ENCODE measurements at regions not wholly inside any gene's neighbourhood (a gene's known extent, or its start where the extent isn't known, plus 50 kb on each side); places are given as distances from the start of the nearest gene placed in this dataset.

DNA sequence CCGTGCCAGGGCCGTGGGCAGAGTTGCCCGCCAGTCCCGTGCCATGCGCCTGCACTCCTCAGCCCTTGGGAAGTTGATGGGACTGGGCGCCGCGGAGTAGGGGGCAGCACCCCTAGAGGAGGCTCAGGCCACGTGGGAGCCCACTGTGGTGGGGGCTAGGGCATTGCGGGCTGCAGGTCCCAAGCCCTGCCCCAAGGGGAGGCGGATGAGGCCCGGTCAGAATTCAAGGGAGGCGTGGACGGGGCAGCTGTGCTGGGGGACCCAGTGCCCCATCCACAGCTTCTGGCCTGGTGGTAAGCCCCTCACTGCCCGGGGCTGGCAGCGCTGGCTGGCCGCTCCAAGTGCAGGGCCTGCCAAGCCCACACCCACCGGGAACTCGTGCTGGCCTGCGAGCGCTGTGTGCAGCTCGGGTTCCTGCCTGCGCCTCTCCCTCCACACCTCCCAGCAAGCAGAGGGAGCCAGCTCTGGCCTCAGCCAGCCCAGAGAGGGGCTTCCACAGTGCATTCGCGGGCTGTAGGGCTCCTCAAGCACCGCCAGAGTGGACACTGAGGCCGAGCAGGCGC, 317.8 kb downstream of the HAO1 start:
- DNase-seq (ENCODE audit: low read depth in 1 of 2, low spot score in 1 of 2) = no peak
- Histone ChIP-seq H3K4me1 (ENCODE audit: low read depth) (no peaks in the 10 kb centered on the region), H3K4me3 (no peak overlapping the region), H3K27ac (no peak overlapping the region), H3K36me3 (no peaks in the 10 kb centered on the region), H3K27me3 (no peaks in the 10 kb centered on the region), H3K9me3 (ENCODE audit: low read depth) (no peaks in the 10 kb centered on the region)
- TF ChIP-seq, protein P1, sequence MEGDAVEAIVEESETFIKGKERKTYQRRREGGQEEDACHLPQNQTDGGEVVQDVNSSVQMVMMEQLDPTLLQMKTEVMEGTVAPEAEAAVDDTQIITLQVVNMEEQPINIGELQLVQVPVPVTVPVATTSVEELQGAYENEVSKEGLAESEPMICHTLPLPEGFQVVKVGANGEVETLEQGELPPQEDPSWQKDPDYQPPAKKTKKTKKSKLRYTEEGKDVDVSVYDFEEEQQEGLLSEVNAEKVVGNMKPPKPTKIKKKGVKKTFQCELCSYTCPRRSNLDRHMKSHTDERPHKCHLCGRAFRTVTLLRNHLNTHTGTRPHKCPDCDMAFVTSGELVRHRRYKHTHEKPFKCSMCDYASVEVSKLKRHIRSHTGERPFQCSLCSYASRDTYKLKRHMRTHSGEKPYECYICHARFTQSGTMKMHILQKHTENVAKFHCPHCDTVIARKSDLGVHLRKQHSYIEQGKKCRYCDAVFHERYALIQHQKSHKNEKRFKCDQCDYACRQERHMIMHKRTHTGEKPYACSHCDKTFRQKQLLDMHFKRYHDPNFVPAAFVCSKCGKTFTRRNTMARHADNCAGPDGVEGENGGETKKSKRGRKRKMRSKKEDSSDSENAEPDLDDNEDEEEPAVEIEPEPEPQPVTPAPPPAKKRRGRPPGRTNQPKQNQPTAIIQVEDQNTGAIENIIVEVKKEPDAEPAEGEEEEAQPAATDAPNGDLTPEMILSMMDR (IDR thresholded peaks at IDR 0.05; ENCODE audit: low read depth, low read length) = no peak

DNA sequence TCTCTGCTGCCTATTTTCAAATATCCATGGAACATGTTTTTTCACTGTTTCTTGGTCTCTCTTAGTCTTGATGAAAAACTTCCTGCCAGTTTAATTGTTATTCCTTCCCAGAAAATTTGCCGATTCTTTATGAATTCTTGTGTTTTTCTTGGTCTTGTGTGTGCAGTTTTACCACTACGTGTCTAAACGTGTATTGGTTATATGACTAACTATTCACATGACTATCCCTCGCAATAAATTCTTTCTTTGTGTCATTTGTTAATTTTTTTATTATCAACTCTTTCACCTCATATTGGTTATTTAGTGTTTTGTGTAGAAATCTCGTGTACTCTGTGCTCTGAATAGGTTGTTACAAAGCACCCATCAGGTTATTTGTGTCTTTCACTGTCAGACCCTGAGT, 315.4 kb downstream of the HAO1 start:
- Histone ChIP-seq H3K4me3 (no peak overlapping the region), H3K4me1 (ENCODE audit: low read depth) (no peaks in the 10 kb centered on the region), H3K27ac (no peak overlapping the region), H3K36me3 (no peaks in the 10 kb centered on the region), H3K9me3 (ENCODE audit: low read depth) (no peaks in the 10 kb centered on the region), H3K27me3 (no peaks in the 10 kb centered on the region)
- DNase-seq (ENCODE audit: low read depth in 1 of 2, low spot score in 1 of 2) = no peak
- TF ChIP-seq, protein P1 (IDR thresholded peaks at IDR 0.05; ENCODE audit: low read depth, low read length) = no peak

DNA sequence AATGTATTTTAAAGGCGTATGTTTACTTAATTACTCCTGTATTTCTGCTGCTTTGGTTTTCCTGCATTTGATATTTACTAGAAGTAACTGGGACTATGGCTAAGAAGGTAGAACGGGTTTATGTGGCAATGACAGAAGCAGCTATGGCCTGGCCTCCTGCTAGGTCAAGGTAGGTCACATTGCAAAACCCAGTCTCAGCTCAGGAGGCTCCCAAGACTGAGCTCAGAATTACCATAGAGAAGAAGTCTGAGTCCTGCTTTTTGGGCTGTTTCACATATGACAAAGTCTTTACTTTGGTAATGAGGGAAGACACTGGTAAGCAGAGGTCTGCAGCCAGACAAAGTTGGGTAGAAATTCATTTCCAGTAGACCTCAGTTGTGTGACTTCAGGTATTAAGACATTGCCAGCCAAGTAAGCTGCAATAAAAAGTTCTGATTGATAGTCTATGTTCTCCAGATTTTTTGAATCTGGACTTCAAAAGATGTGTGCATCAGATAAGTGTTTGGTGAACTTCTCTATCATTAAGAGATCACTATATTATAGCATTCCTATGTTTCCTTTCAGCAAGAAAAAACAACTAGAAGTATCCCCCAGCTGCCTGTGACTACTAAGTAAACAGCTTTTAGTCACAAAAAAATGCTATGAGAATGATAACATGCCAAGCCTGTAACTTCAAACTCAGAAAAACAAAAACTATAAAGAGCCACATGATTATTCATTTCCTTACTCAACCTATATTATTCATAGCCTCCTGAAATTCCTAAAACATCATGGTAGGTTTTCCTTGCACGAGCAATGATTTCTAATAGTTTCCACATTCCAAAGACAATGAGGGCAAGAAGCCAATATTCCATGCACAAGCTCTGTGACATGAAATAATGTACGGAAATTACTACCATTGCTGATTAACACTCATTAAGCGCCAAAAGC, 312.3 kb downstream of the HAO1 start:
- H3K27ac ChIP-seq = no peak overlapping the region
- no peak overlapping the region for H3K4me3 ChIP-seq

DNA sequence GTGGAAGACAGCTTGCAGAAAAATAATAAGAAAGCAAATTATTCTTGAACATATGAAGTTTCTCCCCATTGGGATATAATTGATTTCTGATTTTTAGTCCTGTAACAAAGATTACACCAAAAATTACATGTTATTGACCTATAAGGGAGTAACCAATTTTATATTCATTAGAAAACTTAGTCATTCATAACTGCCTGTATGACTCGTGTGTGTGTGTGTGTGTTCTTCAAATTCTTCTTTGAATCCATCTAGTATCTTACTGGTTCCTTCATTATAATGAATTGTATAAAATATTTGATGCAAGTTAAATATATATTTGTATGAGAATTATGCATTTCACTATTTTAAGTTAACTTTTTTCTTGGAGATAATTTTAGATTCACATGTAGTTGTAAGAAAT, 310.4 kb downstream of the HAO1 start:
- TF ChIP-seq, protein P1 (IDR thresholded peaks at IDR 0.05; ENCODE audit: low read depth, low read length) = no peak
- Histone ChIP-seq H3K4me1 (ENCODE audit: low read depth) (no peaks in the 10 kb centered on the region), H3K9me3 (ENCODE audit: low read depth) (no peaks in the 10 kb centered on the region), H3K27ac (no peak overlapping the region), H3K36me3 (no peaks in the 10 kb centered on the region), H3K27me3 (no peaks in the 10 kb centered on the region), H3K4me3 (no peak overlapping the region)
- DNase-seq (ENCODE audit: low read depth in 1 of 2, low spot score in 1 of 2) = no peak

More for the DNA sequence above, 312.3 kb downstream of the HAO1 start:
- Histone ChIP-seq H3K9me3 (ENCODE audit: low read depth) (no peaks in the 10 kb centered on the region), H3K36me3 (no peaks in the 10 kb centered on the region), H3K27me3 (no peaks in the 10 kb centered on the region), H3K4me1 (ENCODE audit: low read depth) (no peaks in the 10 kb centered on the region)
- TF ChIP-seq, protein P1 (IDR thresholded peaks at IDR 0.05; ENCODE audit: low read depth, low read length) = no peak
- DNase-seq (ENCODE audit: low read depth in 1 of 2, low spot score in 1 of 2) = peak in 1 of 2 donors; percentile 69

DNA sequence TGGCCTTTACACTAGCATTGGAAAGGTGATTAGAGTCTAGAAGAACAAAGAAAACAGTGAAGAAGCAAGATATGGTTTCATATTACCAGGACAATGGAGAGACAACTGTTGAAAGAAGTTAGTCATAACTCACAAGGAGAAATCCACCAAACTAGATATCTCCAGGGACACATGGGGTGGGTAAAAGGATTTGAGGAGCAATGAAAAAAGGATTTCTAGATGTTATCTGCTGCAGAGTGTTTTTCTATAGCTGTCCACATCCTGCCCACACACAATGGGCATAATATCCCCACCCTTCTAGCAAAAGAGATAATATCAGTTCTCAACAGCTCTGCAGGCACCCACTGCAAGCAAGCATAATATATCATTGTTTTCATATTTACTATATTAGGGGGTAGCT, 303.1 kb downstream of the HAO1 start:
- TF ChIP-seq, protein P1 (IDR thresholded peaks at IDR 0.05; ENCODE audit: low read depth, low read length) = no peak
- Histone ChIP-seq H3K27me3 (no peaks in the 10 kb centered on the region), H3K4me1 (ENCODE audit: low read depth) (no peaks in the 10 kb centered on the region), H3K9me3 (ENCODE audit: low read depth) (no peaks in the 10 kb centered on the region), H3K4me3 (no peak overlapping the region), H3K27ac (no peak overlapping the region), H3K36me3 (no peaks in the 10 kb centered on the region)
- peak in 1 of 2 donors; percentile 3 for DNase-seq (ENCODE audit: low read depth in 1 of 2, low spot score in 1 of 2)

Data from cardiac muscle cell (in vitro differentiated cells and primary cell).